NT2/D1 (cell line): ENCODE measurements at regions not wholly inside any gene's neighbourhood (a gene's known extent, or its start where the extent isn't known, plus 50 kb on each side); places are given as distances from the start of the nearest gene placed in this dataset.

Experiments
- SUZ12 ChIP-seq: IDR thresholded peaks from 2 replicates; pipeline ENCODE4 v1.6.1; 2011; ENCODE audit not compliant: insufficient read length, insufficient read depth; ENCODE audit errors: extremely low read depth
- YY1 ChIP-seq: IDR thresholded peaks from 2 replicates; pipeline ENCODE4 v1.6.1; 2011; ENCODE audit not compliant: insufficient read length, insufficient read depth

DNA sequence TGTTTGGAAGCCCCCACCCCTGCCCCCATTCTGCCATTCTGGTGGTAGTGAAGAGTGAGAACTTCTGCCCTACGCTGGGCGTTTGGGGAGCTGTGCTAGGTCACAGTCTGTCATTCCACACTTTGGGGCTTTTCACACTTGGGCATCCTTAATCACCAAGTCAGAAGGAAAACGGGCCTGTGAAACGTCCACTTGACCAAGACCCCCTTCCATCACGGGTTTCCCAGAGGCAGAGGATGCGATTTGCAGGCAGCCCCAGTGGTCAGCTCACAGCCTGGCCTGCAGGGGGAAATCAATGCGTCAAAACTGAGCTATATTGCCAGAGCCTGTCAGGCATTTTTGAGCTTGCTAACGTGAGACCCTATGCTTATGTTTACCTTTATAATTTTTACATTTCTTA lies 663.3 kb upstream of the MGMT start:
- no peak for TF ChIP-seq YY1
- TF ChIP-seq SUZ12 = no peak
